H9 (cell line): ENCODE measurements at regions not wholly inside any gene's neighbourhood (a gene's known extent, or its start where the extent isn't known, plus 50 kb on each side); places are given as distances from the start of the nearest gene placed in this dataset.

Experiments
- DNase-seq: peaks from one replicate; pipeline ENCODE4 v3.0.0-alpha.2; 2017
- H2AFZ ChIP-seq: one replicate; pipeline ENCODE4 v1.6.1; 2013; ENCODE audit warnings: mild to moderate bottlenecking, low read length, control low read depth, moderate library complexity
- H2AK5ac ChIP-seq: 2 replicates; pipeline ENCODE4 v1.6.1; 2013; ENCODE audit warnings: low read length, control low read depth, mixed read lengths; ENCODE audit not compliant: insufficient read length
- H2BK120ac ChIP-seq: one replicate; pipeline ENCODE4 v1.6.1; 2013; ENCODE audit warnings: low read depth, mild to moderate bottlenecking, low read length, control low read depth, inconsistent platforms; ENCODE audit not compliant: poor library complexity, severe bottlenecking
- H2BK12ac ChIP-seq: 2 replicates; pipeline ENCODE4 v1.6.1; 2013; ENCODE audit warnings: low read length, control low read depth, mixed read lengths, low read depth; ENCODE audit not compliant: insufficient read length
- H2BK15ac ChIP-seq: 2 replicates; pipeline ENCODE4 v1.6.1; 2013; ENCODE audit warnings: low read depth, low read length, control low read depth
- H2BK20ac ChIP-seq: one replicate; pipeline ENCODE4 v1.6.1; 2013; ENCODE audit warnings: low read depth, mild to moderate bottlenecking, low read length, control low read depth, inconsistent platforms; ENCODE audit not compliant: poor library complexity, severe bottlenecking
- H2BK5ac ChIP-seq: 2 replicates; pipeline ENCODE4 v1.6.1; 2013; ENCODE audit warnings: low read length, control low read depth, mixed read lengths; ENCODE audit not compliant: insufficient read length
- H3K14ac ChIP-seq: 2 replicates; pipeline ENCODE4 v1.6.1; 2013; ENCODE audit warnings: low read length, control low read depth; ENCODE audit not compliant: insufficient read depth
- H3K18ac ChIP-seq: 2 replicates; pipeline ENCODE4 v1.6.1; 2013; ENCODE audit warnings: low read depth, mild to moderate bottlenecking, mixed read lengths, low read length, control low read depth; ENCODE audit not compliant: insufficient read length
- H3K23ac ChIP-seq: 2 replicates; pipeline ENCODE4 v1.6.1; 2013; ENCODE audit warnings: low read length, control low read depth, mixed read lengths, low read depth; ENCODE audit not compliant: insufficient read length
- H3K23me2 ChIP-seq: 2 replicates; pipeline ENCODE4 v1.6.1; 2013; ENCODE audit warnings: low read depth, mild to moderate bottlenecking, mixed read lengths, low read length, control low read depth; ENCODE audit not compliant: insufficient read length, poor library complexity, severe bottlenecking
- H3K27ac ChIP-seq: 2 replicates; pipeline ENCODE4 v1.5.1; 2013; ENCODE audit warnings: low read length, control low read depth, mixed read lengths, low read depth; ENCODE audit not compliant: insufficient read length
- H3K27me3 ChIP-seq: 2 replicates; pipeline ENCODE4 v1.6.1; 2013; ENCODE audit warnings: low read length, control low read depth, inconsistent platforms; ENCODE audit not compliant: insufficient read depth
- H3K4ac ChIP-seq: 2 replicates; pipeline ENCODE4 v1.6.1; 2013; ENCODE audit warnings: low read depth, mild to moderate bottlenecking, control low read depth, inconsistent platforms, low read length, moderate library complexity
- H3K4me1 ChIP-seq: 2 replicates; pipeline ENCODE4 v1.6.1; 2013; ENCODE audit warnings: low read length, control low read depth, inconsistent platforms; ENCODE audit not compliant: insufficient read depth
- H3K4me2 ChIP-seq: 2 replicates; pipeline ENCODE4 v1.6.1; 2013; ENCODE audit warnings: low read length, control low read depth, mixed read lengths; ENCODE audit not compliant: insufficient read length, insufficient read depth
- H3K56ac ChIP-seq: 2 replicates; pipeline ENCODE4 v1.6.1; 2013; ENCODE audit warnings: low read depth, mild to moderate bottlenecking, mixed read lengths, low read length, control low read depth; ENCODE audit not compliant: insufficient read length
- H3K79me1 ChIP-seq: 2 replicates; pipeline ENCODE4 v1.6.1; 2013; ENCODE audit warnings: low read depth, mild to moderate bottlenecking, moderate library complexity, low read length, control low read depth, inconsistent platforms; ENCODE audit not compliant: insufficient read depth, poor library complexity, severe bottlenecking
- H3K79me2 ChIP-seq: 2 replicates; pipeline ENCODE4 v1.6.1; 2013; ENCODE audit warnings: low read length, control low read depth, inconsistent platforms; ENCODE audit not compliant: insufficient read depth
- H3K9ac ChIP-seq: 2 replicates; pipeline ENCODE4 v1.6.1; 2013; ENCODE audit warnings: low read length, control low read depth, mixed read lengths; ENCODE audit not compliant: insufficient read length; ENCODE audit errors: extremely low read depth
- H3K9me3 ChIP-seq: one replicate; pipeline ENCODE4 v1.6.1; 2013; ENCODE audit warnings: low read depth, low read length, inconsistent platforms; ENCODE audit not compliant: control insufficient read depth
- H3T11ph ChIP-seq: one replicate; pipeline ENCODE4 v1.6.1; 2013; ENCODE audit warnings: mild to moderate bottlenecking, low read length, control low read depth, inconsistent platforms
- H4K20me1 ChIP-seq: one replicate; pipeline ENCODE4 v1.6.1; 2013; ENCODE audit not compliant: control insufficient read depth, insufficient read length, insufficient read depth
- H4K5ac ChIP-seq: 2 replicates; pipeline ENCODE4 v1.6.1; 2013; ENCODE audit warnings: low read depth, mild to moderate bottlenecking, mixed read lengths, low read length, control low read depth; ENCODE audit not compliant: insufficient read length
- H4K8ac ChIP-seq: replicated peaks from 2 replicates; pipeline ENCODE4 v1.6.1; 2013; ENCODE audit warnings: low read length, control low read depth, mixed read lengths, low read depth; ENCODE audit not compliant: insufficient read length
- H4K91ac ChIP-seq: 2 replicates; pipeline ENCODE4 v1.6.1; 2013; ENCODE audit warnings: low read depth, mild to moderate bottlenecking, moderate library complexity, mixed read lengths, low read length, control low read depth; ENCODE audit not compliant: insufficient read length
- H3K27ac Mint-ChIP-seq, 3 experiments: 2 replicates in 2 of 3; 3 replicates in 1 of 3; pipeline ENCODE4 v1.8.0; 2020 to 2021; ENCODE audit warnings: mixed read lengths in 3 of 3, mild to moderate bottlenecking in 1 of 3, moderate library complexity in 1 of 3
- H3K27me3 Mint-ChIP-seq: 2 replicates; pipeline ENCODE4 v1.8.0; 2021; ENCODE audit warnings: low read depth, mild to moderate bottlenecking, moderate library complexity, mixed read lengths
- H3K36me3 Mint-ChIP-seq, 3 experiments: 2 replicates in 2 of 3; 3 replicates in 1 of 3; pipeline ENCODE4 v1.8.0; 2020 to 2021; ENCODE audit warnings: low read depth in 3 of 3, mixed read lengths in 3 of 3; ENCODE audit not compliant: insufficient read depth in 1 of 3
- H3K4me1 Mint-ChIP-seq, 2 experiments: 2 replicates each; pipeline ENCODE4 v1.8.0; 2020; ENCODE audit warnings: mixed read lengths in 2 of 2
- H3K4me3 Mint-ChIP-seq, 2 experiments: 2 replicates in 1 of 2; 3 replicates in 1 of 2; pipeline ENCODE4 v1.8.0; 2020 to 2021; ENCODE audit warnings: mild to moderate bottlenecking in 2 of 2, mixed read lengths in 2 of 2, moderate library complexity in 1 of 2
- H3K9me3 Mint-ChIP-seq, 2 experiments: 2 replicates in 1 of 2; 3 replicates in 1 of 2; pipeline ENCODE4 v1.8.0; 2020; ENCODE audit warnings: mild to moderate bottlenecking in 2 of 2, mixed read lengths in 2 of 2, moderate library complexity in 1 of 2
- CTCF ChIP-seq: fragments of 200-600 bp; sonication (generic); conservative IDR thresholded peaks from 3 replicates; pipeline ENCODE4 v1.8.0; 2021; ENCODE audit warnings: antibody characterized with exemption, mild to moderate bottlenecking
- WGBS: extraction: QIAGEN DNeasy Blood & Tissue Kit; methylation state at CpG from one replicate; pipeline ENCODE4 v1.1.7; 2013; ENCODE audit warnings: missing lambda C conversion rate, low lambda C conversion rate, mixed read lengths; ENCODE audit not compliant: insufficient read length; ENCODE audit errors: extremely low coverage; 5-methylcytosine and 5-hydroxymethylcytosine counted together

GRCh38 chr7:118087126-118087525 lies 96.8 kb upstream of the LSM8 start:
- Histone ChIP-seq H3K4me2 (no peak overlapping the region), H3K18ac (no peak overlapping the region), H3K9me3 (no peaks in the 10 kb centered on the region), H3K14ac (no peak overlapping the region), H4K20me1 (no peaks in the 10 kb centered on the region), H4K8ac (no peak overlapping the region), H2BK15ac (no peak overlapping the region), H3K4ac (no peak overlapping the region), H3K27ac (no peak overlapping the region), H3K79me2 (no peaks in the 10 kb centered on the region), H2BK12ac (no peak overlapping the region), H3K9ac (no peak overlapping the region), H4K91ac (no peak overlapping the region), H3K27me3 (no peaks in the 10 kb centered on the region), H2BK120ac (no peak overlapping the region), H3K79me1 (no peaks in the 10 kb centered on the region), H2AFZ (no peak overlapping the region), H3K23me2 (no peaks in the 10 kb centered on the region), H2BK20ac (no peak overlapping the region), H3T11ph (no peak overlapping the region), H4K5ac (no peak overlapping the region), H2AK5ac (no peak overlapping the region), H3K23ac (no peak overlapping the region), H2BK5ac (no peak overlapping the region), H3K56ac (no peak overlapping the region), H3K4me1 (no peaks in the 10 kb centered on the region)
- H3K27ac Mint-ChIP-seq, result no peak overlapping the region
- no peaks in the 10 kb centered on the region for H3K9me3 Mint-ChIP-seq
- DNase-seq, result no peak
- no CpG with 5 or more reads among the region's 2 CpGs for WGBS
- H3K4me1 Mint-ChIP-seq, result peaks cover 11 to 12% of the 10 kb centered on the region in 2 experiments
- H3K27me3 Mint-ChIP-seq, result no peaks in the 10 kb centered on the region; the same call in 1 of the 2 replicates
- H3K4me3 Mint-ChIP-seq, result no peak overlapping the region
- no peak for TF ChIP-seq CTCF
- H3K36me3 Mint-ChIP-seq, result no peaks in the 10 kb centered on the region
